Activated CD8-positive, alpha-beta memory T cell treated with anti-CD3 and anti-CD28 coated beads for 36 hours (primary cell): ENCODE measurements at regions not wholly inside any gene's neighbourhood (a gene's known extent, or its start where the extent isn't known, plus 50 kb on each side); places are given as distances from the start of the nearest gene placed in this dataset.

ENCODE experiments used
- CTCF ChIA-PET: fragments of 350-600 bp; sonication (Branson Sonifier 250); formaldehyde crosslinking; loops from one replicate; lab custom pipeline; 2021; ENCODE audit warnings: antibody characterized with exemption; lab: Charles Lee
- POLR2A ChIA-PET: fragments of 350-600 bp; sonication (Branson Sonifier 250); formaldehyde crosslinking; loops from one replicate; lab custom pipeline; 2021; ENCODE audit warnings: antibody characterized with exemption; lab: Charles Lee

DNA sequence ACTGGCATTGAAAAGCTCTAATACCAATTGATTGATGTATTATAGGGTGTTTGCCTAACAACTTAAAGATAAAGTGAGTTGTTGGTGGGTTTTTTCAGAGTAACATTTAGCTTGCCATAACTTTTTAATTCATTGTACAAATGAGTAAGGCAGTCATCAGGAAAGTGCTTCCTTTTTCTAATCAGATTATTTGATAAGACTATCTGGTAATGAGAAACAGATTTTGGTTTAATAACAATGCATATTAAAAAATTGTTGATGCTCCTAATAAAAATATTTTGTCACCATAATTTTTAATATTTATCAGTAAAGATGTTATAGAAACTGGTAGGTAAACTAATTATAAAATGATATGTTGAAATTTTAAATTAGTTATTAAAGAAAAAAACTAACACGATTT, 51.3 kb downstream of the BLTP1 start:
- POLR2A ChIA-PET = no interaction called here
- CTCF ChIA-PET = no interaction called here

DNA sequence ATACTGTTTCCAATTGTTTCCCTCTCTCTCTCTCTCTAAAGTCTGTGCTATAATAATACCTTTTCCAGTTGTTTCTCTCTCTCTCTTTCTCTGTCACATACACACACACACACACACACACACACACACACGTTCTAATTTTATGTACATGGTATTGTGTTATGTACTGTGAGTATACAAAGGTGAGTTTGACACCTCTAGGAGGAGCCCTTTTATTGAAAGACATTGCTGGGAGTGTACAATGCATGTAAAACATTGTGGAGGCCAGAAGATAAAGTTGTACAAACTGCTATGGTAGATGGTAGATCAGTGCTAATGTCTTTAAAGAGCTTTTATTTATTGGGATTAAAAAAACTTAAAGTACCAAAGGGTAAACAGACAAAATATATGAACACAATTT, 53.6 kb downstream of the BLTP1 start:
- ChIA-PET POLR2A (no interaction called here), CTCF (no interaction called here)

DNA sequence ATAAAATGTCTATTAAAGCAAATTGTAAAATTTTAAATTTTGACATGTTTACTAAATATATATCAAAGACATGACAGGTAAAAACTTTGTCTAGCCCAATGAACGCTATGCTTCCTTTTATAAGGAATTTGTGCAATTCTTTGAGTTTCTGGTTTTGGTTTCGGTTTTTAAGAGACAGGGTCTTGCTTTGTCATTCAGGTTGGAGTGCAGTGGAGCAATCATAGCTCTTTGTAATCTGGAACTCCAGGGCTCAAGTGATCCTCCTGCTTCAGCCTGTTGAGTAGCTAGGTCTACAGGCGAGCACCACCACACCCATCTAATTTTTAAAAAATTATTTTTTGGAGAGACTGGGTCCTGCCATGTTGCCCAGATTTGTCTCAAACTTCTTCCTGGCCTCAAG, 60.7 kb downstream of the BLTP1 start:
- CTCF ChIA-PET = no interaction called here
- POLR2A ChIA-PET = no interaction called here

DNA sequence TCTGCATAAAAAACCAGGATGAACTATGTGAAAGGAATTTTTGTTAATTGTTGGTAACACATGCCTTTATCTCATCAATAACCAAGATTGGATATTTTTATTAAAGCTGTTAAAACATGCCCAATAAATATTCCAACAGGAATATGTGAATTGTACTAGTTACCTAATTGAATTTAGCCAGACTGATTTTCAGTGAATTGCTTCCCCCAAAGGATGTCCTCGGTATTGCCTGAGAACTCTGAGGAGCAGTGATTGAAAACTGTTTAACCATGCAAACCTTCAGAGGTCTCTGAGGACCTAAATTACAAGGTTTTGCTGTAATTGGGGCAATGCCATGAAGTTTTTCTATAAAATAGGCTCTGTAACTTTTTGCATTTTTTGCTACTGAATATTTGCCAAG, 66.6 kb downstream of the BLTP1 start:
- ChIA-PET CTCF (no interaction called here), POLR2A (no interaction called here)

DNA sequence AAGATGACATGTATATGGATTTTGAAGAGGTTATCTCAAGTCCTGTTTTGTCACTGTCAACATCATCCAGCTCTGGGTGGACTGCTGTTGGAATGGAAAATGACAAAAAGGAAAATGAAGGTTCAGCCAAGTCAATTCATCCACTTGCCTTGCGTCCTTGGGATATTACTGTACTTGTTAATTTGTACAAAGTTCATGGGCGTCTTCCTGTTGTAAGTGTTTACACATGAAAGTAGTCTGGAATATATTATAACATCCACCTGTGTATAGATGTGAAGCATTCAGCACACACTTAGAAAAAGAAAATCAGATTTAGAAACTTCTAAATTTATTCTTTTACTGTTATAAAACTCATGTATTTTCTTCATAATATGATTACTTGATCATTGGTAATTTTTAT, 67.2 kb downstream of the BLTP1 start:
- POLR2A ChIA-PET = no interaction called here
- CTCF ChIA-PET = no interaction called here

DNA sequence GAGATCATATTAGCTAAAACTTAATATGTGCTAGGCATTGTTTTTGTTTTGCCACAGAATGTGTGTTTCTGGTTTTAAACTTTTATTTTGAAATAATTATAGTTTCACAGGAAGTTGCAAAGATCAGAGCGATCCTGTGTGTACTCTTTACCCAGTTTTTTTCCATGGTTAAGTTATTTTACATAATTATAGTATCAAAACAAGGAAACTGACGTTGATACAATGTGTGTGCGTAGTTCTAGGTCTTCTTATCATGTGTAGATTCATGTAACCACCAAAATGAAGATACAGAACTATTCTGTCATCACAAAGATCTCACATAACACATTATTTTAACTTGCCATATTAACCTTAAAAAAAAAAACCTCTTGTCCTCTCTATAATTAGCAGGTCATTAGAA, 69.2 kb downstream of the BLTP1 start:
- POLR2A ChIA-PET = no interaction called here
- CTCF ChIA-PET = no interaction called here

DNA sequence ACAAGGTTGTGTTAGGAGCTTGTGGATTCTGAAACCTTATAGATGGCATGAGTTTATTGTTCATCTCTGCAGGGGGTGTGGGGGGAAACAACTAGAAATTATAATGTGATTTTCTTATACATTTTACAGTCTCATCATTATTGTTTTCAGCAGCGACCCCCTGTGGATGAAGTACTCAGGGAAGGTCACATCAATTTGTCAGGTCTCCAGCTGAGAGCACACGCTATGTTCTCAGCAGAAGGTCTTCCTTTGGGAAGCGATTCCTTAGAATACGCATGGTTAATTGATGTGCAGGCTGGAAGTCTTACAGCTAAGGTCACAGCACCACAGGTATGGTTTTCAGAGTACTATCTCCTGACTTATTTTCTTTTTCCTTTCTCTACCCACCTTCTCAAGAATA, 72.2 kb downstream of the BLTP1 start:
- ChIA-PET POLR2A (no interaction called here), CTCF (no interaction called here)

DNA sequence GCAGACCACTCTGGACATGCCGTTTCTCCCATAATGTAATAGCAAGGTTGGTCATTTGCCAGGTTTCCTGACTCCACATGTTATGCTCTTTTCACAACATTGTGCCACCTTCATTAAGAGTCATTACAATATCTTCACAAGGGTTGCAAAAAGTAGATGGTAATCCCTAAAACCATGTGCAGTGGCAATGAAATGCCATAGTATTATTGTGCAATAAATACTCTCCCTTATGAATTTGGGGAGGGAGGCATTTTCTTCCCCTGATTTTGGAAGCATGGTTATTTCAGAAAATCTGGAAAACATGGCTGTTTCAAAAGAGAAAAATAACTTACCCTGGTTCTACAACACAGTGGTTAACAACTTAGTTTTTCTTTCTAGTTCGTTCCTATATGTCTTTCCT, 75.1 kb downstream of the BLTP1 start:
- ChIA-PET CTCF (no interaction called here), POLR2A (no interaction called here)

DNA sequence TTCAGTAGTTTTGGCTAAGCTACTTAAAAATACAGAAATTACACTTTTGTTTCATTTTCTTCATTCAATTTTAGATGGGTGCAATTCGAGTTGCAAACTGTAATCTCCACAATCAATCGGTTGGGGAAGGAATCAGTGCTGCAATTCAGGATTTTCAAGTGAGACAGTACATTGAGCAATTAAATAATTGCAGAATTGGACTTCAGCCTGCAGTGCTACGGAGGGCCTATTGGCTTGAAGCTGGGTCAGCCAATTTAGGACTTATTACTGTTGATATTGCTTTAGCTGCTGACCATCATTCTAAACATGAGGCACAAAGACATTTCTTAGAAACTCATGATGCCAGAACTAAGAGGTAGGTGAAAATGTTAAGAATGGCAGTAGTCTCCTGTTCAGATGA, 77.7 kb downstream of the BLTP1 start:
- POLR2A ChIA-PET = no interaction called here
- CTCF ChIA-PET = interaction anchor here (0.6 kb wide), 1 partner anchor 58 kb away, joined by 4 read pairs; no protein-coding TSS in a partner anchor

DNA sequence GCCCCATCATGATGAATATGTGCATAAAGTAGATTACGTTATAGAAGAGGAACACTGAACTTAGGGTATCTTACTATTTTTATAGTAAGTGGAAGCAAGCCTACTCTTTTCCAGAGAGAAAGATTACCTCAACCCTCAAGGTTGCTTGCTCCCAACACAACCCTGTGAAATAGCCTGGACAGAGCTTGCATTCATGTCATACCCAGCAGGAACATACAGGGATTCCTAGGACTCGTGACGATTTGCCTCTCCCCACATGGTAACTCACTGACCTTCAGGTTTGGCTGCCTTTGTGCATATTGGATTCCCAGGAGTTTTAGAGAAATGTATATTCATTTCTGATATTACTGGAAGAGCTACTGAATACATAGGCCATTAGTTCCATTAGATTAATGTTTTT, 80.5 kb downstream of the BLTP1 start:
- CTCF ChIA-PET = no interaction called here
- POLR2A ChIA-PET = no interaction called here

DNA sequence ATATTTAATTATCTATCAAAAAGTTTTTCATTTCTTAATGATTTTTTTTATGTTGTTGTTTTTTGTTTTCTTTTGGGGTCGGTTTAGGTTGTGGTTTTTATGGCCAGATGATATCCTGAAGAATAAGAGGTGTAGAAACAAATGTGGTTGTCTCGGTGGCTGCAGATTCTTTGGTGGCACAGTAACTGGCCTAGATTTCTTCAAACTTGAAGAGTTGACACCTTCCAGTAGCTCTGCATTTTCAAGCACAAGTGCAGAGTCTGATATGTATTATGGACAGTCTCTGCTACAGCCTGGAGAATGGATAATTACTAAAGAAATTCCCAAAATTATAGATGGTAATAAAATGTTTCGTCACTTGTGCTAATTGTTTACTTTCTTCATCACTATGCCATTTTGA, 82.6 kb downstream of the BLTP1 start:
- ChIA-PET CTCF (no interaction called here), POLR2A (no interaction called here)

DNA sequence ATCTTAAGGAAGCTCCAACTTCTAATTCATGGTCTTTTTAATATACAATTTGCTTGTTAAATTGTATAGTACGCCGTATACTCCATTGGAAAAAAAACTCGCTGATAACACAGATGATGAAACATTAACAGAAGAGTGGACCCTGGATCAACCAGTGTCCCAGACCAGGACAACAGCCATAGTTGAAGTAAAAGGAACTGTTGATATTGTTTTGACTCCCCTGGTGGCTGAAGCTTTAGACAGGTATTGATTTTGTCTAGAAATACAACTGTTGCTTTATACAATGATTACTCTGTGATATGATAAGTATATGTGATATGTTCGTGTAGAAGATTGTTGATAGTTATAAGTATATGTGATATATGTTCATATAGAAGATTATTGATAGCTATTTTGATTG, 91.7 kb downstream of the BLTP1 start:
- POLR2A ChIA-PET = no interaction called here

DNA sequence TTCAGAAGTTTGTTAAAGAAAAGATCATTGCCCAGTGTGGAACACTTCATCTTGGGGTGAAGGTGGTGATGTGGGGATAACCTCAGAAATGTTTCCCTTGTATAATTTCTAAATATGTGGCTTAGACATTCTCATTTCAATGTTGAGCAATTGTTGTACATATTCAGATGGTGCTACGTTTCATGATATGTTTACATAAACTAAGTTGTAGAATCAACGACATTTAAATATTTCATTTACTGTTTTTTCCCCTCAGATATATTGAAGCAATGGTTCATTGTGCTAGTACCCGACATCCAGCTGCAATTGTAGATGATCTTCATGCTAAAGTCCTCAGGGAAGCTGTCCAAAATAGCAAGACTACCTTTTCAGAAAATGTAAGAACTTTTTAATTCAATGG, 92.6 kb downstream of the BLTP1 start:
- POLR2A ChIA-PET = no interaction called here
- CTCF ChIA-PET = no interaction called here

More for the DNA sequence above, 91.7 kb downstream of the BLTP1 start:
- CTCF ChIA-PET = no interaction called here

DNA sequence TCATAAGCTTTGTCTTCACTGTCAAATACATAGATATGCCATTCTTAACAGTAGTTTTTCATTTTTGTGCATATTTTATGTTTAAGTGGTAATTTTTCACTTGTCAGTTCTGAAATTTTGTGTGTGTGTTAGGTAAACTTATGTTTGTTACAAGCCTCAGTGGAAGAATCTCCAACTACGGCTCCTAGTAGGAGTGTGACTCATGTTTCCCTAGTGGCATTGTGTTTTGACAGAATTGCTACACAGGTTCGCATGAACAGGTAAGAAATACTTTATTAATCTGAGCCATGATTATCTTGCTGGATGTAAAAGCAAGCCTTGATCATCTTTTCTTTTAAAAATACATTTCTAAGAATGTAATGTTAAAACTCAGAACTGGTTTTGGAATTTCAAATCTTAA, 94.4 kb downstream of the BLTP1 start:
- ChIA-PET CTCF (no interaction called here), POLR2A (no interaction called here)

DNA sequence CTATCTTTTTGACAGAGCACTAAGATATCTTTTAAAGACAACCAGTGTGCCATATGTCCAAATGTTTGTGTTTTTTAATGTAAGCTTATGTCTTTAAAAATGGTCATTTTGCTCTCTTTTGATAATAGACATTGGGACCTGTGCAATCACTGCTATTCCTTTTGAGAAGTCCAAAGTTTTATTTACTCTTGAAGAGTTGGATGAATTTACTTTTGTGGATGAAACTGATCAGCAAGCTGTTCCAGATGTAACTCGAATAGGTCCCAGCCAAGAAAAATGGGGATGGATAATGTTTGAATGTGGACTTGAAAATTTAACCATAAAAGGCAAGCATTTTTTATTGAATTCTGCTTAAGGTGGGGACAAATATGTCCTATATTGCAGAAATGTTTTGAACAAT, 97.2 kb downstream of the BLTP1 start:
- POLR2A ChIA-PET = no interaction called here
- CTCF ChIA-PET = no interaction called here

DNA sequence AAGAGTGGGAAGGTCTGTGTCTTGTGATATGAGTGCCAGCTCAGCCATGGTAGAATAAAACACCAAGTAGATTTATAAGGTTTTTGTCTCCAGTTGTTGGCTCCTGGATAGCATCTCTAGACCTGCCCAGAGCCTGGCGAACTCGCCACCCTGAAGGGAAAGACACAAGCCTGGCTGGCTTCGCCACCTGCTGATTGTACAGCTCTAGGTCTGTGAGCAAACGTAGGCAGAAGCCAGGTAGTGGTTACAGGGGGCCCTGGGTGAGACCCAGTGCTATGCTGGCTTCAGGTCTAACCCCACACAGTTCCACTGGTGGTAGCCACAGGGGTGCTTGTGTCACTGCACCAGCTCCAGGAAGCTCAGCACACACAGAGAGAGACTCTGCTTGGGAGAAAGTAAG, 100.5 kb downstream of the BLTP1 start:
- POLR2A ChIA-PET = interaction anchor here (0.6 kb wide), 1 partner anchor 433 kb away, joined by 3 read pairs; no protein-coding TSS in a partner anchor
- CTCF ChIA-PET = no interaction called here

DNA sequence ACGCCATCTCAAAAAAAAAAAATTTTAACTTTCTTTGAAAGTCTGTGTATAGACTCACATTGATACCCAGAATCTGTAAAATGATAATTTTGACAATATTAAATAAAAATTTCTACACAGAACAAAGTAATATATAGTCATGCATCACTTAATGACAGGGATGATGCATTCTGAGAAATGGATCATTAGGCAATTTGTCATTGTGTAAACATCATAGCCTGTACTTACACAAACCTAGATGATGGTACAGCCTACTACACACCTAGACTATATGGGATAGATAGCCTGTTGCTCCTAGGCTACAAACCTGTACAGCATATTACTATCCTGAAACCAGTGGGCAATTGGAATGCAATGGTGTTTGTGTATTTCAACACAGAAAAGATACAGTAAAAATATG, 107.7 kb downstream of the BLTP1 start:
- ChIA-PET POLR2A (no interaction called here), CTCF (no interaction called here)

DNA sequence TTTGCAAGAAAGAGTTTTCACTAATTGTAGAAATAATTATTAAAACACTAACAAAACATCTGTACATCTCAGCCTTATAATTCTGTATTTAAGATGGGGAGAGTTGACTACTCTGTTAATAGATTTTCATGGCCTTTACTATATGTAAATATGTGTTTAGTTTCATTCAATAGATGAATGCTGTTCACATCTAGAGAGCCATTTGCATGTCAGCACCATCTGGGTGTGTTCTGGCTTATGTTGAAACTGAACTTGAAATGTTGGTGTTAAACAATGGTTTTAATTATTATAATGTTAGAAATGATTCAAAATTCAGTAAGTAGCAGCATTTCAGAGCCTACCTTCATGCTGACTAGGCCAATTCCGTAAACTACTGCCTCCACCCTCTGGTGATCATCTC, 102.5 kb upstream of the ADAD1 start:
- POLR2A ChIA-PET = no interaction called here
- CTCF ChIA-PET = no interaction called here

DNA sequence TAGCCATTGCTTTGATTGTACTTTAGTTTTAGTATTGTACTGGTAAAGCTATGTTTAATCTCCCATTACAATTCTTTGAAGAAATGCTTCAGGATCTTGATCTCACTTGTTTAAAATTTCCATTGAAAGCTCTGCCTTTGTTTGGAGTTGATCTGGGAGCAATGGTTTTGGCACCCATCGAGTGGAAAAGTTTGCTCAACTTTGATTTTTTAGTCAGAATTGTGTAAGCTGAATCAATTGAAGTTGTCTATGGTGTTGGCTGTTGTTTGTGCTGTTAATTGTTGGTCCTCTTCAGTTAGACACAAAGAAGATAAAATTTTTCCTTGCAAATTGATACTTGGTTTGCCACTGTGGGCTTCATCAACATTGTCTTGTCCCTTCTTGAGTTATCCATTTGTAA, 99.8 kb upstream of the ADAD1 start:
- ChIA-PET POLR2A (no interaction called here), CTCF (no interaction called here)

DNA sequence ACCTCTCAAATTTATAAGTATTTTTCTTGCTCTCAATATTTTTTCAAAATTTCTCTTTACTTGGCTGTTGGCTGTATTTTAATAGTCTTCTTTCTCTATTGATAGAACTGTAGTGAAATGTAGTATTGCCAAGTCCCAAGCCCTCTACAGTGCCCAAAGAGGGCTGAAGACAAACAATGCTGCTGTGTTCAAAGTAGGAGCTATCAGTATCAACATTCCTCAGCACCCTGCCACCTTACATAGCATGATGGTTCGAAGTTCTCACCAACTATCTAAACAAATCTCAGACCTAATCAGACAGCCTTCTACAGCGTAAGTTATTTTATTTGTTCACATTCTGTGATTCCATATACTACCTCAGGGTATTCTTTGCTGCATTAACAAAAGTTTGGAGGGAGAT, 99.1 kb upstream of the ADAD1 start:
- ChIA-PET POLR2A (no interaction called here), CTCF (no interaction called here)

DNA sequence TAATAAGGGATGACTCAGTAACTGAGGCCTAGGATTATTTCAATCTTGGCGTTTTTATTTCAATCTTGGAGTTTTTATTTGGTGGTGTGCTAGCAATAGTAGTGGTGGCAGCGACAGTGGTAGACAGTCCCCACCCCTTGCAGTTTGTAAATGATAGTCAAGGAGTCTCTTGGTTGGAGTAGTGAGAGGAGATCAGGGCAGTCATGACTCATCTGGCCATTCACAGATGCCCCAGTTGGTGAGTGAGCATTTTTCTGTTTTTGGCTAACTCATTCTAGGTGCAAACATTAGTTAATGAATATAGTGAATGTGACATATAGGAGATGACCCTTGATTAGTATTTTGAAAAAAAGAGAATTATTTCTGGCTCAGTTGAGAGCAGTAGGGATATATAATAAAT, 93.5 kb upstream of the ADAD1 start:
- POLR2A ChIA-PET = no interaction called here
- CTCF ChIA-PET = no interaction called here
